Esophagus muscularis mucosa (tissue), 3 donors: ENCODE measurements at regions not wholly inside any gene's neighbourhood (a gene's known extent, or its start where the extent isn't known, plus 50 kb on each side); places are given as distances from the start of the nearest gene placed in this dataset.

ENCODE experiments used
- CTCF ChIP-seq, 3 experiments: fragments of 200-600 bp in 2 of 3; fragments of 450-650 bp in 1 of 3; sonication (generic) in 2 of 3; IDR thresholded peaks; one replicate each; pipeline ENCODE4 v1.5.1; 2017 to 2019; ENCODE audit warnings: antibody characterized with exemption in 3 of 3, mild to moderate bottlenecking in 2 of 3, moderate library complexity in 1 of 3
- POLR2A ChIP-seq: fragments of 450-650 bp; IDR thresholded peaks from one replicate; pipeline ENCODE4 v1.6.1; 2017; ENCODE audit warnings: antibody characterized with exemption, moderate library complexity, mild to moderate bottlenecking, low read depth

GRCh38 chr9:103702572-103702971, 391.5 kb upstream of the SMC2 start:
- TF ChIP-seq CTCF (IDR thresholded peaks at IDR 0.05) (no peak), POLR2A (no peak)
